Lower lobe of right lung (tissue), 2 donors: ENCODE measurements at regions not wholly inside any gene's neighbourhood (a gene's known extent, or its start where the extent isn't known, plus 50 kb on each side); places are given as distances from the start of the nearest gene placed in this dataset.

ENCODE experiments used
- ATAC-seq, 2 donors: fragments of 200-7000 bp; cut with Tn5 transposase; one replicate each; pipeline ENCODE4 v1.9.1; 2020 to 2022; ENCODE audit warnings: mild to moderate bottlenecking in 2 of 2, moderate library complexity in 2 of 2
- DNase-seq: peaks from one replicate; pipeline ENCODE4 v3.0.0-alpha.2; 2020
- H3K27ac ChIP-seq: fragments of 200-600 bp; one replicate; pipeline ENCODE4 v1.8.0; 2022
- H3K27me3 ChIP-seq: fragments of 200-600 bp; one replicate; pipeline ENCODE4 v1.8.0; 2022; ENCODE audit warnings: low read depth
- H3K36me3 ChIP-seq: fragments of 200-600 bp; one replicate; pipeline ENCODE4 v1.8.0; 2022; ENCODE audit warnings: mild to moderate bottlenecking
- H3K4me1 ChIP-seq: fragments of 200-600 bp; one replicate; pipeline ENCODE4 v1.8.0; 2022
- H3K4me3 ChIP-seq: fragments of 200-600 bp; one replicate; pipeline ENCODE4 v1.8.0; 2022; ENCODE audit warnings: mild to moderate bottlenecking
- H3K9me3 ChIP-seq: fragments of 200-600 bp; one replicate; pipeline ENCODE4 v1.8.0; 2022
- intact Hi-C: fragments of 100-400 bp; cut with DNase I; formaldehyde crosslinking; loops from one replicate; pipeline ENCODE4 v1.11.0; 2022
- TF ChIP-seq, protein P1 (sequence below): fragments of 200-600 bp; IDR thresholded peaks from one replicate; pipeline ENCODE4 v1.8.0; 2022; ENCODE audit warnings: antibody characterized with exemption, mild to moderate bottlenecking
- donor health status: DM: no; HTN: yes; CAD: no; lungs with severe emphysema.

DNA sequence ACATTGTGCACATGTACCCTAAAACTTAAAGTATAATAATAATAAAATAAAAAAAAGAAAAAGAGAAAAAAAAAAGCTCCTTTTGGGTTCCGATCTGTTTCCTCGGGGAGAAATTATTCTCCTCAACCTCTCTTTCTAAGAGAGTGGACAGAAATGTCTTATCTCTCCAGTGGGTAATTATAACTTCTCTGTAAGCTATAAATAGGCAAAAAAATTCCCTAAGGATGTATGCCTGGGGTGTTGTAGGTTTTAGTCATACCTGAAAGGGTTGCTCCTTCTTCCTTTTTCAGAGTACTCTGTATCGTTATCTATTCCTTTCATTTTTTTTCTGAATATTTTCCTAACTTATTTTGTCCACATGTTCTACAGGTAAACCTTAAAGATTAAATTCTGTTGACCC is 169.7 kb upstream of the PTPRK start:
- H3K4me1 ChIP-seq, result no peaks in the 10 kb centered on the region
- ATAC-seq (no peak), DNase-seq (no peak)
- no peaks in the 10 kb centered on the region for H3K27me3 ChIP-seq
- H3K36me3 ChIP-seq, result no peaks in the 10 kb centered on the region
- TF ChIP-seq, protein P1, sequence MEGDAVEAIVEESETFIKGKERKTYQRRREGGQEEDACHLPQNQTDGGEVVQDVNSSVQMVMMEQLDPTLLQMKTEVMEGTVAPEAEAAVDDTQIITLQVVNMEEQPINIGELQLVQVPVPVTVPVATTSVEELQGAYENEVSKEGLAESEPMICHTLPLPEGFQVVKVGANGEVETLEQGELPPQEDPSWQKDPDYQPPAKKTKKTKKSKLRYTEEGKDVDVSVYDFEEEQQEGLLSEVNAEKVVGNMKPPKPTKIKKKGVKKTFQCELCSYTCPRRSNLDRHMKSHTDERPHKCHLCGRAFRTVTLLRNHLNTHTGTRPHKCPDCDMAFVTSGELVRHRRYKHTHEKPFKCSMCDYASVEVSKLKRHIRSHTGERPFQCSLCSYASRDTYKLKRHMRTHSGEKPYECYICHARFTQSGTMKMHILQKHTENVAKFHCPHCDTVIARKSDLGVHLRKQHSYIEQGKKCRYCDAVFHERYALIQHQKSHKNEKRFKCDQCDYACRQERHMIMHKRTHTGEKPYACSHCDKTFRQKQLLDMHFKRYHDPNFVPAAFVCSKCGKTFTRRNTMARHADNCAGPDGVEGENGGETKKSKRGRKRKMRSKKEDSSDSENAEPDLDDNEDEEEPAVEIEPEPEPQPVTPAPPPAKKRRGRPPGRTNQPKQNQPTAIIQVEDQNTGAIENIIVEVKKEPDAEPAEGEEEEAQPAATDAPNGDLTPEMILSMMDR, result no peak
- H3K27ac ChIP-seq, result no peak overlapping the region
- H3K9me3 ChIP-seq, result no peaks in the 10 kb centered on the region
- H3K4me3 ChIP-seq, result no peak overlapping the region
- intact Hi-C loops, result no loop called here

DNA sequence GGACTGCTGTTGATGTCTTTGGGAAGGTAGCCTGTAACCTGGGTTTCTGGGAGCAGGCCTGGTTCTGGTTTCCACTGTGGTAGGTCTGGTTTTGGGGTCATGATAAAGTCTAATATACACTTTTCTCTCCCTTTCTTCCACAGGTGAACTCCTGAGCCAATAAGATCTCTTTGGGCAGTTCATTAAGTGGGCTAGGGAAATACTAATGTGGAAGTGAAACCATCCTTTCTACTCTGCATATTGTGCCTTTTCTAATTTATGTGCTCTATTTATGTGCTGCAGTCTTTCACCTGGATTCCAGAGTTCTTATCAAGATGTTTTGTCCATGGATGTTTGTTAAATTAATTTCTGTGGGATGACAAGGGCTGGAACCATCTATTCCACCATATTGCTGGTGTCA is 165.7 kb upstream of the PTPRK start:
- intact Hi-C loops, result no loop called here
- H3K27me3 ChIP-seq, result no peaks in the 10 kb centered on the region

DNA sequence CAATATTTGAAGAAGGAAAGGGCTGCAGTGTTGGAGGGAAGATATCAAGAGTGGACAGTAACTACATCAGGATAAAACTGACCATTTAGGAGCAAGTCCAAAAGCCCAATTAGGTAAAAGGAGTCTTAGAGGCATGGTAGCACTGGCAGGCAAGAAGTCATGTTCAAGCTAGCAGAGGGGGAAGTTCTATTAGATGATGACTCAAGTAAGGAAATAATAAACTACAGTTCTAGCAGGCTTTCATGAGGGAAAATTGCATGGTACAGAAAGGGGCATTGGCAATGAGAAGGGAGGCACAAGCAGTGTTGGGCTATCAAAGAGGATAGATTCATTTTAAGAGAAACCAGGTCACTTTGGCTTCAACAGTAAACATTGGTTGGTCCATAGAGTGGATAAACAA is 156.1 kb upstream of the PTPRK start:
- Histone ChIP-seq H3K4me3 (no peak overlapping the region), H3K9me3 (no peaks in the 10 kb centered on the region), H3K27me3 (no peaks in the 10 kb centered on the region), H3K27ac (no peak overlapping the region), H3K36me3 (no peaks in the 10 kb centered on the region), H3K4me1 (no peaks in the 10 kb centered on the region)
- intact Hi-C loops, result no loop called here
- ATAC-seq (no peak), DNase-seq (no peak)
- TF ChIP-seq, protein P1, result no peak

More for the DNA sequence above, 165.7 kb upstream of the PTPRK start:
- Histone ChIP-seq H3K36me3 (no peaks in the 10 kb centered on the region), H3K4me3 (no peak overlapping the region), H3K9me3 (no peaks in the 10 kb centered on the region), H3K4me1 (no peaks in the 10 kb centered on the region), H3K27ac (no peak overlapping the region)
- ATAC-seq (no peak), DNase-seq (no peak)
- TF ChIP-seq, protein P1, result no peak

DNA sequence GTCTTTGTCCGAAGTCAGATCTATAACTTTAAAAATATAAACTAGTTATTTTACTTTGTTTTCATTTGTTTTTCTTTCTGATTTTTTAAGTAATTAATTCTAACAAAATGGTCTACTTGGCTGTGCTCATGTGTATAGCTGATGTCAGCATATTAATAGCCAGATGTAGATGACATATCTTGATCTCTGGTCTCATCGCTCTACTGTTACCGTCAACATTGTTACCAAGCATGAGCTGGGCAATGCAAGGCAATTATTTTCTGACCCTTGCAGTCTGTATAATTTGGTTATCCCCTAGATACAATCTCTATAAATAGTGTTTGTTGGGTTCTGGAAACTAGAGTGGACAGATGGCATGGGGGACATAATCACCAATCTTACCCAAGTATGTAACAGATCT is 151.6 kb upstream of the PTPRK start:
- intact Hi-C loops, result no loop called here
- no peak for DNase-seq
- no peak overlapping the region for H3K27ac ChIP-seq
- no peaks in the 10 kb centered on the region for H3K9me3 ChIP-seq
- ATAC-seq, result no peak
- H3K4me1 ChIP-seq, result no peaks in the 10 kb centered on the region
- no peaks in the 10 kb centered on the region for H3K36me3 ChIP-seq
- TF ChIP-seq, protein P1, result no peak
- no peak overlapping the region for H3K4me3 ChIP-seq
- no peaks in the 10 kb centered on the region for H3K27me3 ChIP-seq

DNA sequence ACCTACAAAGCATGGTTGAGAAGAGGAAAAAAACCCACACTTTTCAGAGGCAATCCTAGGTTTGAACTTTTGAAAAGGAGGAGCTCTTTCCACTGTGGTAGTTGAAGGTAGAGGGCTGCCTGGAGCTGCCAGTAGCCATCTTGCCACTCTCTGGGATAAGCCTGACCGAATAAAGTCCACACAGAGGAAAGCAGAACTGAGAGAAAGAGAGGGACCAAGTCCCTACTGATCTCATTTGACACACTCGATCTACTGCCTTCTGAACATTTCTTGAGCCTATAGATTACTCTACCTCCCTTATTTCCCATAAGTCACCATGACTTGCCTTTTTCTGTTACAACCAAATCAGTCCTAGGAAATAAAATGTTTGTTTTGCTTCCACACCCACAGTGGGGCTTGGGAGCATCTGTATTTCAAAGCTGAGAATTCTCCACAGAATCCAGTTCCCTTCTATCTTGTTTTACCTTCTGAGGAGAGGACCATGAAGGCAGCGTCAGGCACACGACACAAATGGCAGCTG is 147.0 kb upstream of the PTPRK start:
- H3K4me3 ChIP-seq, result no peak overlapping the region
- no peaks in the 10 kb centered on the region for H3K27me3 ChIP-seq
- TF ChIP-seq, protein P1, result no peak
- H3K9me3 ChIP-seq, result no peaks in the 10 kb centered on the region
- ATAC-seq (no peak), DNase-seq (no peak)
- no peaks in the 10 kb centered on the region for H3K36me3 ChIP-seq
- intact Hi-C loops, result no loop called here
- no peaks in the 10 kb centered on the region for H3K4me1 ChIP-seq
- H3K27ac ChIP-seq, result no peak overlapping the region

DNA sequence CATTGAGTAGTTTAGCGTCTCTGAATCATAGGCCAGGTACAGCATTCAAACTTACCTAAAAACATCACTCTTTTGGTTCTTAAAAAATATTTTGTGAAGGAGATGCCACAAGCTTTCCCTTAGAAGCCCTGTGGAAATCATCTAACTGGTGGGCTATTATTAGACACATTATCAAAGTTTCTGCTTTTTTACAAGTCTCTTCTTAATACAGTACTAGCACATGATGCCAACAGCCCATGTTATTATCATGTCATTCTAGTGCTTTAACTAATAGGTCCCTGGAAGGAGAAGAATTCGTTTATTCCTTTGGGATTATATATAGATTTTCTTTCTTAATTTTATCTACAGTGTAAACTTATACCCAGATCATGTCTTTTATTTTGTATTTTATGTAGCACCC is 146.0 kb upstream of the PTPRK start:
- no peaks in the 10 kb centered on the region for H3K27me3 ChIP-seq
- H3K4me3 ChIP-seq, result no peak overlapping the region
- no peak for ATAC-seq
- intact Hi-C loops, result no loop called here
- no peak for DNase-seq
- TF ChIP-seq, protein P1, result no peak
- H3K36me3 ChIP-seq, result no peaks in the 10 kb centered on the region
- no peaks in the 10 kb centered on the region for H3K9me3 ChIP-seq
- H3K4me1 ChIP-seq, result no peaks in the 10 kb centered on the region
- H3K27ac ChIP-seq, result no peak overlapping the region
